K562 (cell line): ENCODE measurements at regions not wholly inside any gene's neighbourhood (a gene's known extent, or its start where the extent isn't known, plus 50 kb on each side); places are given as distances from the start of the nearest gene placed in this dataset.
A peak's percentile ranks its signal among the peaks of the same experiment; 100 is the strongest.

Experiments
- BRCA1 ChIP-seq, 2 experiments: fragments of 450-650 bp in 1 of 2; sonication (generic) in 1 of 2; formaldehyde crosslinking in 1 of 2; IDR thresholded peaks; 2 replicates each; pipeline versions ENCODE4 v1.5.0 to v1.6.1; 2017 to 2020; ENCODE audit warnings: mild to moderate bottlenecking in 1 of 2, missing genetic modification reagents in 1 of 2
- FOSL1 ChIP-seq: fragments of 200-800 bp; sonication (Bioruptor generic); conservative IDR thresholded peaks from 2 replicates; pipeline ENCODE4 v1.6.1; 2016; ENCODE audit warnings: missing genetic modification characterization, missing compliant biosample characterization
- HNRNPUL1 ChIP-seq: fragments of 200-400 bp; formaldehyde crosslinking; IDR thresholded peaks from 2 replicates; pipeline ENCODE4 v1.6.1; 2017; ENCODE audit warnings: low read length
- JUND ChIP-seq, 2 experiments: IDR thresholded peaks; 2 replicates in 1 of 2; 3 replicates in 1 of 2; pipeline ENCODE4 v1.6.1; 2011; ENCODE audit warnings: borderline replicate concordance in 2 of 2, low read depth in 2 of 2, low read length in 2 of 2, improper control_type of control experiment in 1 of 2, missing biosample characterization in 1 of 2, missing genetic modification characterization in 1 of 2, missing genetic modification reagents in 1 of 2
- MEF2A ChIP-seq: IDR thresholded peaks from 2 replicates; pipeline ENCODE4 v1.6.1; 2011; ENCODE audit warnings: low read depth, mild to moderate bottlenecking, low read length, moderate library complexity; ENCODE audit not compliant: control insufficient read depth
- MEIS2 ChIP-seq: fragments of 450-650 bp; IDR thresholded peaks from 2 replicates; pipeline ENCODE4 v1.6.1; 2014; ENCODE audit warnings: mild to moderate bottlenecking; ENCODE audit not compliant: partially characterized antibody
- PTTG1 ChIP-seq: fragments of 450-650 bp; IDR thresholded peaks from 2 replicates; pipeline ENCODE4 v1.6.1; 2016; ENCODE audit warnings: low read depth, mild to moderate bottlenecking, missing genetic modification characterization, missing compliant biosample characterization
- RBBP5 ChIP-seq: fragments of 200-600 bp; sonication (generic); IDR thresholded peaks from 2 replicates; pipeline ENCODE4 v1.6.1; 2012; ENCODE audit warnings: borderline replicate concordance, mild to moderate bottlenecking, low read length, control low read depth, inconsistent platforms; ENCODE audit not compliant: insufficient read depth, poor library complexity, severe bottlenecking
- TARDBP ChIP-seq: fragments of 450-650 bp; IDR thresholded peaks from 2 replicates; pipeline ENCODE4 v1.6.1; 2016
- ZNF324 ChIP-seq: fragments of 250-450 bp; sonication (Bioruptor Pico); IDR thresholded peaks from 2 replicates; pipeline ENCODE4 v1.4.0; 2020; ENCODE audit warnings: mild to moderate bottlenecking
- ZNF583 ChIP-seq: fragments of 250-450 bp; sonication (Bioruptor Pico); IDR thresholded peaks from 2 replicates; pipeline ENCODE4 v1.4.0; 2020
- ZNF644 ChIP-seq: fragments of 200-800 bp; sonication (Bioruptor generic); IDR thresholded peaks from 2 replicates; pipeline ENCODE4 v1.6.1; 2016; ENCODE audit warnings: low read depth, missing genetic modification characterization, missing compliant biosample characterization
- ZNF695 ChIP-seq: fragments of 450-650 bp; formaldehyde crosslinking; IDR thresholded peaks from 2 replicates; pipeline ENCODE4 v1.4.0; 2020; ENCODE audit warnings: mild to moderate bottlenecking, moderate library complexity
- ZNF76 ChIP-seq: fragments of 250-450 bp; sonication (Bioruptor Pico); IDR thresholded peaks from 2 replicates; pipeline ENCODE4 v1.4.0; 2020; ENCODE audit warnings: mild to moderate bottlenecking, moderate library complexity, borderline replicate concordance
- TF ChIP-seq, protein P1 (sequence below), 2 experiments: fragments of 450-650 bp in 1 of 2; sonication (generic) in 1 of 2; formaldehyde crosslinking in 1 of 2; IDR thresholded peaks in 1 of 2; conservative IDR thresholded peaks in 1 of 2; 2 replicates each; pipeline versions ENCODE4 v1.6.1 to v1.8.1; 2016 to 2023; ENCODE audit warnings: mild to moderate bottlenecking in 2 of 2, moderate library complexity in 2 of 2, inconsistent platforms in 1 of 2, missing genetic modification reagents in 1 of 2
- TF ChIP-seq, protein P2 (sequence below): fragments of 450-650 bp; formaldehyde crosslinking; IDR thresholded peaks from 2 replicates; pipeline ENCODE4 v1.4.0; 2020; ENCODE audit warnings: mild to moderate bottlenecking, moderate library complexity
- TF ChIP-seq, protein P3 (sequence below): fragments of 250-450 bp; sonication (Bioruptor Pico); IDR thresholded peaks from 2 replicates; pipeline ENCODE4 v1.5.0; 2021
- TF ChIP-seq, protein P4 (sequence below): fragments of 450-650 bp; formaldehyde crosslinking; conservative IDR thresholded peaks from 2 replicates; pipeline ENCODE4 v1.4.0; 2022; ENCODE audit warnings: mild to moderate bottlenecking, missing genetic modification characterization
- TF ChIP-seq, protein P5 (sequence below): IDR thresholded peaks from 2 replicates; pipeline ENCODE4 v1.6.1; 2014; ENCODE audit warnings: antibody characterized with exemption
- TF ChIP-seq, protein P6 (sequence below), 2 experiments: fragments of 200-800 bp in 1 of 2; sonication (Bioruptor generic) in 1 of 2; sonication (generic) in 1 of 2; formaldehyde crosslinking in 1 of 2; IDR thresholded peaks in 1 of 2; conservative IDR thresholded peaks in 1 of 2; 2 replicates each; pipeline versions ENCODE4 v1.5.0 to v1.6.1; 2016 to 2020; ENCODE audit warnings: missing compliant biosample characterization in 1 of 2, missing genetic modification characterization in 1 of 2, missing genetic modification reagents in 1 of 2

DNA sequence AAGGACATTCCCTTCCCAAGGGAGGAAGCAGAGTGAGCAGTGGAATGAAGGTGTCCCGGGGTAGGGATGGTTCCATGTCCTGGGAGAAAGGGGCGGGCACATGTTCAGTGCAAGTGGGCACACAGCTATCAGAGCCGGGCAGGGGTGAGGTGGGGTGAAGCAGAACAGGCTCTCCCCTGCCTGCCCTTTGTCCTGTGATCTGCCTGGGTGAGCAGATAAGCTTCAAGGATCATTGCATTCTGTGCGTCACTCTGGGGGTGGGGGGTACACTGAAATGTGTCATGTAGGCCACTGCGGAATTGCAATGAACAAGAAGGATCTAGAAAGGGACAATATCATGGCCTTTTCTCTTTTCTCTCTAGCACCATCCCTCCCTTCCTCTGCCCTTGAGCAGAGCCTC is 61.7 kb upstream of the SHB start (continued):
- peak; percentile 42; the same call in 1 of the 2 replicates for TF ChIP-seq ZNF583
- TF ChIP-seq, protein P1, sequence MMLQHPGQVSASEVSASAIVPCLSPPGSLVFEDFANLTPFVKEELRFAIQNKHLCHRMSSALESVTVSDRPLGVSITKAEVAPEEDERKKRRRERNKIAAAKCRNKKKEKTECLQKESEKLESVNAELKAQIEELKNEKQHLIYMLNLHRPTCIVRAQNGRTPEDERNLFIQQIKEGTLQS (IDR thresholded peaks at IDR 0.05): peak; percentile 72
- TF ChIP-seq, protein P1 (CRISPR knock-in tag; conservative IDR thresholded peaks at IDR 0.05): no peak
- TF ChIP-seq TARDBP: no peak
- TF ChIP-seq ZNF76 (CRISPR knock-in tag): no peak
- TF ChIP-seq, protein P2, sequence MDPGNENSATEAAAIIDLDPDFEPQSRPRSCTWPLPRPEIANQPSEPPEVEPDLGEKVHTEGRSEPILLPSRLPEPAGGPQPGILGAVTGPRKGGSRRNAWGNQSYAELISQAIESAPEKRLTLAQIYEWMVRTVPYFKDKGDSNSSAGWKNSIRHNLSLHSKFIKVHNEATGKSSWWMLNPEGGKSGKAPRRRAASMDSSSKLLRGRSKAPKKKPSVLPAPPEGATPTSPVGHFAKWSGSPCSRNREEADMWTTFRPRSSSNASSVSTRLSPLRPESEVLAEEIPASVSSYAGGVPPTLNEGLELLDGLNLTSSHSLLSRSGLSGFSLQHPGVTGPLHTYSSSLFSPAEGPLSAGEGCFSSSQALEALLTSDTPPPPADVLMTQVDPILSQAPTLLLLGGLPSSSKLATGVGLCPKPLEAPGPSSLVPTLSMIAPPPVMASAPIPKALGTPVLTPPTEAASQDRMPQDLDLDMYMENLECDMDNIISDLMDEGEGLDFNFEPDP (CRISPR knock-in tag): no peak
- TF ChIP-seq, protein P3, sequence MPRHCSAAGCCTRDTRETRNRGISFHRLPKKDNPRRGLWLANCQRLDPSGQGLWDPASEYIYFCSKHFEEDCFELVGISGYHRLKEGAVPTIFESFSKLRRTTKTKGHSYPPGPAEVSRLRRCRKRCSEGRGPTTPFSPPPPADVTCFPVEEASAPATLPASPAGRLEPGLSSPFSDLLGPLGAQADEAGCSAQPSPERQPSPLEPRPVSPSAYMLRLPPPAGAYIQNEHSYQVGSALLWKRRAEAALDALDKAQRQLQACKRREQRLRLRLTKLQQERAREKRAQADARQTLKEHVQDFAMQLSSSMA (CRISPR knock-in tag): no peak
- TF ChIP-seq, protein P4, sequence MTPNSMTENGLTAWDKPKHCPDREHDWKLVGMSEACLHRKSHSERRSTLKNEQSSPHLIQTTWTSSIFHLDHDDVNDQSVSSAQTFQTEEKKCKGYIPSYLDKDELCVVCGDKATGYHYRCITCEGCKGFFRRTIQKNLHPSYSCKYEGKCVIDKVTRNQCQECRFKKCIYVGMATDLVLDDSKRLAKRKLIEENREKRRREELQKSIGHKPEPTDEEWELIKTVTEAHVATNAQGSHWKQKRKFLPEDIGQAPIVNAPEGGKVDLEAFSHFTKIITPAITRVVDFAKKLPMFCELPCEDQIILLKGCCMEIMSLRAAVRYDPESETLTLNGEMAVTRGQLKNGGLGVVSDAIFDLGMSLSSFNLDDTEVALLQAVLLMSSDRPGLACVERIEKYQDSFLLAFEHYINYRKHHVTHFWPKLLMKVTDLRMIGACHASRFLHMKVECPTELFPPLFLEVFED (CRISPR knock-in tag): peak; percentile 47; the same call in 1 of the 2 replicates
- TF ChIP-seq ZNF324 (CRISPR knock-in tag): 0 out of 2 replicates have a peak, but pooled peaks have one; percentile 28
- no peak for TF ChIP-seq BRCA1 (IDR thresholded peaks at IDR 0.05)
- TF ChIP-seq BRCA1 (CRISPR knock-in tag; IDR thresholded peaks at IDR 0.05): no peak
- peak; percentile 79 for TF ChIP-seq JUND (IDR thresholded peaks at IDR 0.05; ENCODE audit: borderline replicate concordance, low read depth, low read length)
- TF ChIP-seq JUND (tag; IDR thresholded peaks at IDR 0.05; ENCODE audit: borderline replicate concordance, low read depth, low read length): peak; percentile 61; the same call in 2 of the 3 replicates
- TF ChIP-seq ZNF644: 0 out of 2 replicates have a peak, but pooled peaks have one; percentile 23
- TF ChIP-seq, protein P5, sequence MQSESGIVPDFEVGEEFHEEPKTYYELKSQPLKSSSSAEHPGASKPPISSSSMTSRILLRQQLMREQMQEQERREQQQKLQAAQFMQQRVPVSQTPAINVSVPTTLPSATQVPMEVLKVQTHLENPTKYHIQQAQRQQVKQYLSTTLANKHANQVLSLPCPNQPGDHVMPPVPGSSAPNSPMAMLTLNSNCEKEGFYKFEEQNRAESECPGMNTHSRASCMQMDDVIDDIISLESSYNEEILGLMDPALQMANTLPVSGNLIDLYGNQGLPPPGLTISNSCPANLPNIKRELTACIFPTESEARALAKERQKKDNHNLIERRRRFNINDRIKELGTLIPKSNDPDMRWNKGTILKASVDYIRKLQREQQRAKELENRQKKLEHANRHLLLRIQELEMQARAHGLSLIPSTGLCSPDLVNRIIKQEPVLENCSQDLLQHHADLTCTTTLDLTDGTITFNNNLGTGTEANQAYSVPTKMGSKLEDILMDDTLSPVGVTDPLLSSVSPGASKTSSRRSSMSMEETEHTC: peak; percentile 95
- peak; percentile 40 for TF ChIP-seq MEIS2
- TF ChIP-seq HNRNPUL1: no peak
- TF ChIP-seq PTTG1 (tag): no peak
- TF ChIP-seq, protein P6, sequence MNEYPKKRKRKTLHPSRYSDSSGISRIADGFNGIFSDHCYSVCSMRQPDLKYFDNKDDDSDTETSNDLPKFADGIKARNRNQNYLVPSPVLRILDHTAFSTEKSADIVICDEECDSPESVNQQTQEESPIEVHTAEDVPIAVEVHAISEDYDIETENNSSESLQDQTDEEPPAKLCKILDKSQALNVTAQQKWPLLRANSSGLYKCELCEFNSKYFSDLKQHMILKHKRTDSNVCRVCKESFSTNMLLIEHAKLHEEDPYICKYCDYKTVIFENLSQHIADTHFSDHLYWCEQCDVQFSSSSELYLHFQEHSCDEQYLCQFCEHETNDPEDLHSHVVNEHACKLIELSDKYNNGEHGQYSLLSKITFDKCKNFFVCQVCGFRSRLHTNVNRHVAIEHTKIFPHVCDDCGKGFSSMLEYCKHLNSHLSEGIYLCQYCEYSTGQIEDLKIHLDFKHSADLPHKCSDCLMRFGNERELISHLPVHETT (CRISPR knock-in tag; conservative IDR thresholded peaks at IDR 0.05 in 1 of 2, IDR thresholded peaks at IDR 0.05 in 1 of 2): peak in 1 of 2 experiments; percentile 78; a peak in 1 of 4 replicates
- no peak for TF ChIP-seq MEF2A
- TF ChIP-seq RBBP5: peak; percentile 22
- peak; percentile 93 for TF ChIP-seq FOSL1 (tag)
- TF ChIP-seq ZNF695 (CRISPR knock-in tag): no peak
